ENCODE measurements at regions not wholly inside any gene's neighbourhood (a gene's known extent, or its start where the extent isn't known, plus 50 kb on each side); places are given as distances from the start of the nearest gene placed in this dataset.
"Not testable (repeated sequence)": the region's sequence is repeated elsewhere in the genome, so short reads cannot be mapped to it uniquely, and the experiment has no call there.

- H3K27me3 ChIP-seq (ENCODE audit: control insufficient read depth, extremely low read depth, insufficient read depth, low read length) = no peaks in the 10 kb centered on the region
- no peak overlapping the region for H3K9ac ChIP-seq (ENCODE audit: control insufficient read depth, extremely low read depth, insufficient read depth, low read length)
- no peak for FAIRE-seq
- DNase-seq (ENCODE audit: low read depth, low spot score) = no peak
- no peaks in the 10 kb centered on the region for H3K9me1 ChIP-seq (ENCODE audit: control insufficient read depth, extremely low read depth, insufficient read depth, low read length)
- no peaks in the 10 kb centered on the region for H3K4me1 ChIP-seq (ENCODE audit: control insufficient read depth, extremely low read depth, insufficient read depth, low read length)
- TF ChIP-seq EZH2 (IDR thresholded peaks at IDR 0.05; ENCODE audit: low read length) = no peak
- TF ChIP-seq, protein P1, sequence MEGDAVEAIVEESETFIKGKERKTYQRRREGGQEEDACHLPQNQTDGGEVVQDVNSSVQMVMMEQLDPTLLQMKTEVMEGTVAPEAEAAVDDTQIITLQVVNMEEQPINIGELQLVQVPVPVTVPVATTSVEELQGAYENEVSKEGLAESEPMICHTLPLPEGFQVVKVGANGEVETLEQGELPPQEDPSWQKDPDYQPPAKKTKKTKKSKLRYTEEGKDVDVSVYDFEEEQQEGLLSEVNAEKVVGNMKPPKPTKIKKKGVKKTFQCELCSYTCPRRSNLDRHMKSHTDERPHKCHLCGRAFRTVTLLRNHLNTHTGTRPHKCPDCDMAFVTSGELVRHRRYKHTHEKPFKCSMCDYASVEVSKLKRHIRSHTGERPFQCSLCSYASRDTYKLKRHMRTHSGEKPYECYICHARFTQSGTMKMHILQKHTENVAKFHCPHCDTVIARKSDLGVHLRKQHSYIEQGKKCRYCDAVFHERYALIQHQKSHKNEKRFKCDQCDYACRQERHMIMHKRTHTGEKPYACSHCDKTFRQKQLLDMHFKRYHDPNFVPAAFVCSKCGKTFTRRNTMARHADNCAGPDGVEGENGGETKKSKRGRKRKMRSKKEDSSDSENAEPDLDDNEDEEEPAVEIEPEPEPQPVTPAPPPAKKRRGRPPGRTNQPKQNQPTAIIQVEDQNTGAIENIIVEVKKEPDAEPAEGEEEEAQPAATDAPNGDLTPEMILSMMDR (optimal IDR thresholded peaks at IDR 0.05 in 1 of 3, IDR thresholded peaks at IDR 0.05 in 1 of 3, conservative IDR thresholded peaks at IDR 0.05 in 1 of 3; ENCODE audit: extremely low read depth in 1 of 3, insufficient read depth in 2 of 3, low read length in 3 of 3) = no peak
- no peaks in the 10 kb centered on the region for H3K9me3 ChIP-seq (ENCODE audit: control insufficient read depth, low read depth, low read length)
- H3K4me3 ChIP-seq (ENCODE audit: control insufficient read depth in 2 of 3, extremely low read depth in 1 of 3, insufficient read depth in 2 of 3, low read depth in 1 of 3, low read length in 3 of 3) = no peak overlapping the region
- no peak overlapping the region for H2AFZ ChIP-seq (ENCODE audit: control insufficient read depth, low read length)
- no peak overlapping the region for H3K27ac ChIP-seq (ENCODE audit: control insufficient read depth, insufficient read depth, low read length)
- H3K79me2 ChIP-seq (ENCODE audit: control insufficient read depth, insufficient read depth, low read length) = no peaks in the 10 kb centered on the region
- dilution Hi-C loops (cut with MboI; ENCODE audit: extremely low pct_ligation_motif_present, low sequenced_read_pairs) = no loop called here
- H3K4me2 ChIP-seq (ENCODE audit: control insufficient read depth, extremely low read depth, insufficient read depth, low read depth, low read length) = no peak overlapping the region
- H3K36me3 ChIP-seq (ENCODE audit: control insufficient read depth in 2 of 2, extremely low read depth in 1 of 2, insufficient read depth in 2 of 2, low read length in 2 of 2) = no peaks in the 10 kb centered on the region
- no peaks in the 10 kb centered on the region for H4K20me1 ChIP-seq (ENCODE audit: control insufficient read depth, extremely low read depth, insufficient read depth, low read length)
Observed at GRCh38 chr5:104890767-104891166, 1328.2 kb upstream of the NUDT12 start.

- no peak overlapping the region for H3K4me3 ChIP-seq (ENCODE audit: control insufficient read depth in 2 of 3, extremely low read depth in 1 of 3, insufficient read depth in 2 of 3, low read depth in 1 of 3, low read length in 3 of 3)
- no peak overlapping the region for H3K27ac ChIP-seq (ENCODE audit: control insufficient read depth, insufficient read depth, low read length)
- no peaks in the 10 kb centered on the region for H3K4me1 ChIP-seq (ENCODE audit: control insufficient read depth, extremely low read depth, insufficient read depth, low read length)
- no peak for DNase-seq (ENCODE audit: low read depth, low spot score)
- FAIRE-seq = no peak
- dilution Hi-C loops (cut with MboI; ENCODE audit: extremely low pct_ligation_motif_present, low sequenced_read_pairs) = no loop called here
- no peaks in the 10 kb centered on the region for H4K20me1 ChIP-seq (ENCODE audit: control insufficient read depth, extremely low read depth, insufficient read depth, low read length)
- no peaks in the 10 kb centered on the region for H3K9me1 ChIP-seq (ENCODE audit: control insufficient read depth, extremely low read depth, insufficient read depth, low read length)
- no peak overlapping the region for H3K9ac ChIP-seq (ENCODE audit: control insufficient read depth, extremely low read depth, insufficient read depth, low read length)
- TF ChIP-seq, protein P1 (optimal IDR thresholded peaks at IDR 0.05 in 1 of 3, IDR thresholded peaks at IDR 0.05 in 1 of 3, conservative IDR thresholded peaks at IDR 0.05 in 1 of 3; ENCODE audit: extremely low read depth in 1 of 3, insufficient read depth in 2 of 3, low read length in 3 of 3) = no peak
- no peak for TF ChIP-seq EZH2 (IDR thresholded peaks at IDR 0.05; ENCODE audit: low read length)
- no peak overlapping the region for H2AFZ ChIP-seq (ENCODE audit: control insufficient read depth, low read length)
- H3K9me3 ChIP-seq (ENCODE audit: control insufficient read depth, low read depth, low read length) = no peaks in the 10 kb centered on the region
- no peaks in the 10 kb centered on the region for H3K27me3 ChIP-seq (ENCODE audit: control insufficient read depth, extremely low read depth, insufficient read depth, low read length)
- no peaks in the 10 kb centered on the region for H3K79me2 ChIP-seq (ENCODE audit: control insufficient read depth, insufficient read depth, low read length)
- H3K4me2 ChIP-seq (ENCODE audit: control insufficient read depth, extremely low read depth, insufficient read depth, low read depth, low read length) = no peak overlapping the region
- no peaks in the 10 kb centered on the region for H3K36me3 ChIP-seq (ENCODE audit: control insufficient read depth in 2 of 2, extremely low read depth in 1 of 2, insufficient read depth in 2 of 2, low read length in 2 of 2)
Observed at GRCh38 chr5:104859437-104859836, 1296.8 kb upstream of the NUDT12 start.

DNA sequence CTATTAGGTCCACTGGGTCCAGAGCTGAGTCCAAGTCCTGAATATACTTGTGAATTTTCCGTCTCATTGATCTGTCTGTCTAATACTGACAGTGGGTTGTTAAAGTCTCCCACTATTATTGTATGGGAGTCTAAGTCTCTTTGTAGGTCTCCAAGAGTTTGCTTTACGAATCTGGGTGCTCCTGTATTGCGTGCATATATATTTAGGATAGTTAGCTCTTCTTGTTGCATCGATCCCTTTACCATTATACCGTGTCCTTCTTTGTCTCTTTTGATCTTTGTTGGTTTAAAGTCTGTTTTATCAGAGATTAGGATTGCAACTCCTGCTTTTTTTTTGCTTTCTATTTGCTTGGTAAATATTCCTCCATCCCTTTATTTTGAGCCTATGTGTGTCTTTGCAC lies 1289.5 kb upstream of the NUDT12 start:
- H3K9me1 ChIP-seq (ENCODE audit: control insufficient read depth, extremely low read depth, insufficient read depth, low read length); dilution Hi-C loops (cut with MboI; ENCODE audit: extremely low pct_ligation_motif_present, low sequenced_read_pairs); H3K4me1 ChIP-seq (ENCODE audit: control insufficient read depth, extremely low read depth, insufficient read depth, low read length); H3K9me3 ChIP-seq (ENCODE audit: control insufficient read depth, low read depth, low read length); H3K4me3 ChIP-seq (ENCODE audit: control insufficient read depth in 2 of 3, extremely low read depth in 1 of 3, insufficient read depth in 2 of 3, low read depth in 1 of 3, low read length in 3 of 3); H2AFZ ChIP-seq (ENCODE audit: control insufficient read depth, low read length); FAIRE-seq; H3K27me3 ChIP-seq (ENCODE audit: control insufficient read depth, extremely low read depth, insufficient read depth, low read length); H3K27ac ChIP-seq (ENCODE audit: control insufficient read depth, insufficient read depth, low read length); H4K20me1 ChIP-seq (ENCODE audit: control insufficient read depth, extremely low read depth, insufficient read depth, low read length); H3K9ac ChIP-seq (ENCODE audit: control insufficient read depth, extremely low read depth, insufficient read depth, low read length); H3K36me3 ChIP-seq (ENCODE audit: control insufficient read depth in 2 of 2, extremely low read depth in 1 of 2, insufficient read depth in 2 of 2, low read length in 2 of 2); DNase-seq (ENCODE audit: low read depth, low spot score); H3K4me2 ChIP-seq (ENCODE audit: control insufficient read depth, extremely low read depth, insufficient read depth, low read depth, low read length); H3K79me2 ChIP-seq (ENCODE audit: control insufficient read depth, insufficient read depth, low read length): not testable (repeated sequence)
